K562 (cell line): ENCODE measurements at regions not wholly inside any gene's neighbourhood (a gene's known extent, or its start where the extent isn't known, plus 50 kb on each side); places are given as distances from the start of the nearest gene placed in this dataset.

ENCODE experiments used
- ATAC-seq: fragments of 200-7000 bp; cut with Tn5 transposase; 3 replicates; pipeline ENCODE4 v1.9.1; 2020; ENCODE audit warnings: moderate library complexity
- BruUV-seq: library from RNA; stranded (reverse); fragments of 400-500 nt; replicated peaks from 2 replicates; lab custom pipeline; 2021; lab: Mats Ljungman, UMichigan
- CTCF ChIA-PET: fragments of 300-600 bp; formaldehyde crosslinking; extraction: SDS; loops from one replicate; lab custom pipeline; 2021; ENCODE audit warnings: low intra/inter-chr PET ratio; lab: Yijun Ruan, JAX
- POLR2A ChIA-PET: fragments of 300-600, 350-650 bp; sonication (Branson Sonifier 250); formaldehyde crosslinking; extraction: SDS; loops from one replicate; lab custom pipeline; 2021; ENCODE audit warnings: antibody characterized with exemption, inconsistent platforms; lab: Yijun Ruan, JAX
- DNase-seq, 4 experiments: peaks; one replicate each; pipeline versions ENCODE4 v3.0.0 to v3.0.0-alpha.2; 2011 to 2018; ENCODE audit warnings: low spot score in 3 of 4, mixed read lengths in 3 of 4; ENCODE audit errors: extremely low read depth in 1 of 4
- FAIRE-seq: peaks from 2 replicates; lab custom pipeline; 2011; peaks lifted over from hg19 to GRCh38; lab: Jason Lieb, UNC
- H2AFZ ChIP-seq: 2 replicates; pipeline ENCODE4 v1.6.0; 2011; ENCODE audit warnings: low read depth, low read length, control low read depth, inconsistent platforms
- H3K27ac ChIP-seq: fragments of 200-600 bp; 3 replicates; pipeline ENCODE4 v1.8.0; 2011; ENCODE audit warnings: low read depth, mild to moderate bottlenecking, control low read depth, inconsistent platforms, low read length, moderate library complexity, mixed read lengths; ENCODE audit errors: extremely low read depth
- H3K27me3 ChIP-seq, 2 experiments: fragments of 300-600 bp in 1 of 2; 2 replicates in 1 of 2; 3 replicates in 1 of 2; pipeline versions ENCODE4 v1.6.0 to v1.8.0; 2011; ENCODE audit warnings: inconsistent platforms in 2 of 2, low read length in 2 of 2, mild to moderate bottlenecking in 1 of 2, mixed read lengths in 1 of 2, moderate library complexity in 1 of 2; ENCODE audit not compliant: control insufficient read depth in 2 of 2, insufficient read depth in 2 of 2
- H3K36me3 ChIP-seq: fragments of 300-600 bp; 3 replicates; pipeline ENCODE4 v1.8.0; 2011; ENCODE audit warnings: mild to moderate bottlenecking, low read length, inconsistent platforms; ENCODE audit not compliant: control insufficient read depth, insufficient read depth
- H3K4me1 ChIP-seq, 2 experiments: fragments of 200-600 bp in 1 of 2; replicated peaks in 1 of 2; 2 replicates in 1 of 2; 3 replicates in 1 of 2; pipeline versions ENCODE4 v1.5.1 to v1.8.0; 2011; ENCODE audit warnings: inconsistent platforms in 2 of 2, low read length in 2 of 2, mild to moderate bottlenecking in 1 of 2, mixed read lengths in 1 of 2, moderate library complexity in 1 of 2; ENCODE audit not compliant: control insufficient read depth in 2 of 2, insufficient read depth in 2 of 2
- H3K4me2 ChIP-seq: 2 replicates; pipeline ENCODE4 v1.6.1; 2011; ENCODE audit warnings: low read length, control low read depth, inconsistent platforms, mixed read lengths; ENCODE audit not compliant: insufficient read depth
- H3K4me3 ChIP-seq: fragments of 200-600 bp; sonication (generic), shearing (Covaris generic); 2 replicates; pipeline ENCODE4 v1.5.1; 2016; ENCODE audit warnings: control low read depth, inconsistent platforms
- H3K79me2 ChIP-seq: fragments of 200-600 bp; 3 replicates; pipeline ENCODE4 v1.8.0; 2011; ENCODE audit warnings: low read length, inconsistent platforms; ENCODE audit not compliant: control insufficient read depth, insufficient read depth
- H3K9ac ChIP-seq, 2 experiments: 2 replicates each; pipeline versions ENCODE4 v1.6.0 to v1.6.1; 2011; ENCODE audit warnings: low read depth in 2 of 2, low read length in 2 of 2, control low read depth in 1 of 2, inconsistent platforms in 1 of 2, mild to moderate bottlenecking in 1 of 2, mixed read lengths in 1 of 2; ENCODE audit not compliant: insufficient read depth in 1 of 2
- H3K9me1 ChIP-seq: one replicate; pipeline ENCODE4 v1.6.0; 2011; ENCODE audit warnings: inconsistent platforms, mild to moderate bottlenecking, low read length, moderate library complexity; ENCODE audit not compliant: control insufficient read depth, insufficient read depth
- H3K9me3 ChIP-seq: replicated peaks from 2 replicates; pipeline ENCODE4 v1.5.1; 2011; ENCODE audit warnings: low read depth, low read length, inconsistent platforms; ENCODE audit not compliant: control insufficient read depth, insufficient read depth
- H4K20me1 ChIP-seq: replicated peaks from 2 replicates; pipeline ENCODE4 v1.6.1; 2011; ENCODE audit warnings: low read length, inconsistent platforms, mixed read lengths; ENCODE audit not compliant: control insufficient read depth, insufficient read depth
- IRF2 ChIP-seq: sonication (generic); formaldehyde crosslinking; IDR thresholded peaks from 2 replicates; pipeline ENCODE4 v1.8.1; 2022; ENCODE audit warnings: mild to moderate bottlenecking, missing genetic modification reagents
- NFIC ChIP-seq: fragments of 450-650 bp; IDR thresholded peaks from 2 replicates; pipeline ENCODE4 v1.6.1; 2017; ENCODE audit warnings: mild to moderate bottlenecking, inconsistent platforms
- NFIX ChIP-seq: fragments of 250-450 bp; sonication (Bioruptor Pico); IDR thresholded peaks from 2 replicates; pipeline ENCODE4 v1.4.0; 2020; ENCODE audit warnings: low read depth, mild to moderate bottlenecking, moderate library complexity
- NRF1 ChIP-seq, 2 experiments: fragments of 450-650 bp; IDR thresholded peaks in 1 of 2; conservative IDR thresholded peaks in 1 of 2; 2 replicates each; pipeline ENCODE4 v1.6.1; 2014; ENCODE audit warnings: mild to moderate bottlenecking in 2 of 2
- RFX1 ChIP-seq: fragments of 450-650 bp; IDR thresholded peaks from 2 replicates; pipeline ENCODE4 v1.6.1; 2016; ENCODE audit warnings: mild to moderate bottlenecking, moderate library complexity
- ZNF239 ChIP-seq: fragments of 250-450 bp; sonication (Bioruptor Pico); IDR thresholded peaks from 2 replicates; pipeline ENCODE4 v1.4.0; 2020; ENCODE audit warnings: mild to moderate bottlenecking
- WGBS: fragments of 100-300 bp; shearing (Covaris generic); methylation state at CpG from one replicate; pipeline ENCODE4 v1.1.6; 2016; ENCODE audit warnings: low coverage, mixed read lengths; ENCODE audit not compliant: insufficient coverage; ENCODE audit errors: missing lambda C conversion rate; 5-methylcytosine and 5-hydroxymethylcytosine counted together
- in situ Hi-C: fragments of 300-500 bp; cut with MboI; formaldehyde crosslinking; loops from 4 replicates; pipeline ENCODE4 v1.15.0; 2018; ENCODE audit warnings: inconsistent platforms, mixed read lengths
- intact Hi-C: fragments of 100-400 bp; cut with micrococcal nuclease; formaldehyde crosslinking; loops from 2 replicates; pipeline ENCODE4 v1.14.2; 2022
- TF ChIP-seq, protein P1 (sequence below): fragments of 250-450 bp; sonication (Bioruptor Pico); IDR thresholded peaks from 2 replicates; pipeline ENCODE4 v1.8.0; 2022; ENCODE audit warnings: moderate library complexity, mild to moderate bottlenecking, inconsistent platforms
- TF ChIP-seq, protein P2 (sequence below): fragments of 450-650 bp; IDR thresholded peaks from 2 replicates; pipeline ENCODE4 v1.7.0; 2016; ENCODE audit warnings: borderline replicate concordance

DNA sequence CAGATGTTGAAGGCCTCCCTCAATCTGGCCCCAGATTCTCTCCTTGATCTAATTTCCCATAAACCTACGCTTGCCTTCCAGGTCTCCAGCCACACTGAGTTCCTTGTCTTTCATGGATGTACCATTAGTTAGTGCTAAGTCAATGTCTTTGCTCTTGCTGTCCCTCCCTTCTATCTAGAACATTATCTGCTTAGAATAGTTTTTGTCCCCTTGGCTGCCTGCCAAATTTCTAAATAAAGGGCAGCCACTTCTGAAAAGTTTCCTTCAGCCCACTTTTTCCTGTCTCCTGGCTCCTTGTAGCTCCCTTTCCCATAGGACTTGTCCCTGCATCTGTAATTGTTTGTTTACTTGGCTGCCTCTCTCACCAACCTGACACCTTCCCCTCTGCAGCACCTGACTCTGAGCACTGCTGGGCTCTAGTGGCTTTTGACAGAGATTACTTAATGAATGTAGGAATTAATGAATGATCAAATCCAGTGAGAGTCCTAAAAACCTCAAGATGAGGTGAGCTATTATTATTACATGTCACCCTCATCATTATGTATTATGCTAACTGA is 58.3 kb downstream of the CXCL12 start:
- WGBS: 0% methylated on average over 1 of the region's 1 CpG
- no TSS peak for BruUV-seq
- FAIRE-seq: no peak
- ChIA-PET POLR2A (no interaction called here), CTCF (no interaction called here)
- H3K36me3 ChIP-seq: no peaks in the 10 kb centered on the region
- no peak overlapping the region for H3K4me3 ChIP-seq
- in situ Hi-C loops (no loop called here), intact Hi-C loops (no loop called here)
- H3K27ac ChIP-seq: no peak overlapping the region
- no peaks in the 10 kb centered on the region for H4K20me1 ChIP-seq
- no peak overlapping the region for H2AFZ ChIP-seq
- H3K4me1 ChIP-seq: no peaks in the 10 kb centered on the region
- no peaks in the 10 kb centered on the region for H3K27me3 ChIP-seq
- no peaks in the 10 kb centered on the region for H3K9me3 ChIP-seq
- no peaks in the 10 kb centered on the region for H3K79me2 ChIP-seq
- DNase-seq: no peak
- no peak overlapping the region for H3K9ac ChIP-seq
- no peak overlapping the region for H3K4me2 ChIP-seq
- no peak for ATAC-seq
- no peaks in the 10 kb centered on the region for H3K9me1 ChIP-seq
- TF ChIP-seq NFIC (peak; percentile 92), IRF2 (no peak), NRF1 (conservative IDR thresholded peaks at IDR 0.05 in 1 of 2, IDR thresholded peaks at IDR 0.05 in 1 of 2) (no peak), RFX1 (no peak), ZNF239 (CRISPR knock-in tag) (no peak), NFIX (CRISPR knock-in tag) (peak; percentile 74)
- TF ChIP-seq, protein P1, sequence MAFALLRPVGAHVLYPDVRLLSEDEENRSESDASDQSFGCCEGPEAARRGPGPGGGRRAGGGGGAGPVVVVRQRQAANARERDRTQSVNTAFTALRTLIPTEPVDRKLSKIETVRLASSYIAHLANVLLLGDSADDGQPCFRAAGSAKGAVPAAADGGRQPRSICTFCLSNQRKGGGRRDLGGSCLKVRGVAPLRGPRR (CRISPR knock-in tag): no peak
- TF ChIP-seq, protein P2, sequence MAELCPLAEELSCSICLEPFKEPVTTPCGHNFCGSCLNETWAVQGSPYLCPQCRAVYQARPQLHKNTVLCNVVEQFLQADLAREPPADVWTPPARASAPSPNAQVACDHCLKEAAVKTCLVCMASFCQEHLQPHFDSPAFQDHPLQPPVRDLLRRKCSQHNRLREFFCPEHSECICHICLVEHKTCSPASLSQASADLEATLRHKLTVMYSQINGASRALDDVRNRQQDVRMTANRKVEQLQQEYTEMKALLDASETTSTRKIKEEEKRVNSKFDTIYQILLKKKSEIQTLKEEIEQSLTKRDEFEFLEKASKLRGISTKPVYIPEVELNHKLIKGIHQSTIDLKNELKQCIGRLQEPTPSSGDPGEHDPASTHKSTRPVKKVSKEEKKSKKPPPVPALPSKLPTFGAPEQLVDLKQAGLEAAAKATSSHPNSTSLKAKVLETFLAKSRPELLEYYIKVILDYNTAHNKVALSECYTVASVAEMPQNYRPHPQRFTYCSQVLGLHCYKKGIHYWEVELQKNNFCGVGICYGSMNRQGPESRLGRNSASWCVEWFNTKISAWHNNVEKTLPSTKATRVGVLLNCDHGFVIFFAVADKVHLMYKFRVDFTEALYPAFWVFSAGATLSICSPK: no peak
